ENCODE measurements at regions not wholly inside any gene's neighbourhood (a gene's known extent, or its start where the extent isn't known, plus 50 kb on each side); places are given as distances from the start of the nearest gene placed in this dataset.
"Not testable (repeated sequence)": the region's sequence is repeated elsewhere in the genome, so short reads cannot be mapped to it uniquely, and the experiment has no call there.

GRCh38 chr15:30499233-30499632 is 52.6 kb upstream of the GOLGA8Q start:
- H3K4me1 Mint-ChIP-seq: not testable (repeated sequence)

GRCh38 chr15:30500511-30500910 is 51.3 kb upstream of the GOLGA8Q start:
- H3K27ac Mint-ChIP-seq; H3K4me1 Mint-ChIP-seq; DNase-seq; H3K4me3 Mint-ChIP-seq; H3K9me3 Mint-ChIP-seq; CTCF ChIA-PET; H3K36me3 Mint-ChIP-seq; H3K9me3 ChIP-seq (ENCODE audit: low read length); H3K4me1 ChIP-seq (ENCODE audit: insufficient read depth, low read length); POLR2A ChIA-PET; H3K4me3 ChIP-seq (ENCODE audit: low read length); H3K27ac ChIP-seq (ENCODE audit: low read depth, low read length); H3K27me3 ChIP-seq (ENCODE audit: insufficient read depth, low read length, poor library complexity, severe bottlenecking); H3K27me3 Mint-ChIP-seq; H3K36me3 ChIP-seq (ENCODE audit: insufficient read depth, low read length): not testable (repeated sequence)

More at GRCh38 chr15:30499233-30499632, 52.6 kb upstream of the GOLGA8Q start:
- H3K4me3 ChIP-seq (ENCODE audit: low read length); H3K36me3 Mint-ChIP-seq; H3K27ac Mint-ChIP-seq; H3K9me3 ChIP-seq (ENCODE audit: low read length); CTCF ChIA-PET; POLR2A ChIA-PET; H3K4me1 ChIP-seq (ENCODE audit: insufficient read depth, low read length); H3K27me3 Mint-ChIP-seq; H3K27ac ChIP-seq (ENCODE audit: low read depth, low read length); H3K27me3 ChIP-seq (ENCODE audit: insufficient read depth, low read length, poor library complexity, severe bottlenecking); H3K4me3 Mint-ChIP-seq; H3K9me3 Mint-ChIP-seq; H3K36me3 ChIP-seq (ENCODE audit: insufficient read depth, low read length); DNase-seq: not testable (repeated sequence)
